Mesothelial cell of epicardium (in vitro differentiated cells): ENCODE measurements at regions not wholly inside any gene's neighbourhood (a gene's known extent, or its start where the extent isn't known, plus 50 kb on each side); places are given as distances from the start of the nearest gene placed in this dataset.

Experiments
- DNase-seq, 2 experiments: peaks; one replicate each; pipeline ENCODE4 v3.0.0; 2021; ENCODE audit warnings: low spot score in 2 of 2; ENCODE audit not compliant: unreplicated experiment in 2 of 2
- H3K27ac Mint-ChIP-seq: 2 replicates; pipeline ENCODE4 v1.8.0; 2021; ENCODE audit warnings: mixed read lengths
- H3K27me3 Mint-ChIP-seq: 2 replicates; pipeline ENCODE4 v1.8.0; 2021; ENCODE audit warnings: low read depth, mixed read lengths
- H3K36me3 Mint-ChIP-seq: 2 replicates; pipeline ENCODE4 v1.8.0; 2021; ENCODE audit warnings: mixed read lengths
- H3K4me1 Mint-ChIP-seq: 2 replicates; pipeline ENCODE4 v1.8.0; 2021; ENCODE audit warnings: mixed read lengths
- H3K4me3 Mint-ChIP-seq: 2 replicates; pipeline ENCODE4 v1.8.0; 2021; ENCODE audit warnings: mild to moderate bottlenecking, moderate library complexity, mixed read lengths
- H3K9me3 Mint-ChIP-seq: 2 replicates; pipeline ENCODE4 v1.8.0; 2021; ENCODE audit warnings: mixed read lengths
- TF ChIP-seq, protein P1 (sequence below): fragments of 200-600 bp; sonication (generic); IDR thresholded peaks from one replicate; pipeline ENCODE4 v1.5.0; 2021; ENCODE audit warnings: antibody characterized with exemption; ENCODE audit not compliant: unreplicated experiment

GRCh38 chr7:156419782-156420181 is 220.8 kb upstream of the RNF32 start:
- H3K4me3 Mint-ChIP-seq = no peak overlapping the region
- TF ChIP-seq, protein P1, sequence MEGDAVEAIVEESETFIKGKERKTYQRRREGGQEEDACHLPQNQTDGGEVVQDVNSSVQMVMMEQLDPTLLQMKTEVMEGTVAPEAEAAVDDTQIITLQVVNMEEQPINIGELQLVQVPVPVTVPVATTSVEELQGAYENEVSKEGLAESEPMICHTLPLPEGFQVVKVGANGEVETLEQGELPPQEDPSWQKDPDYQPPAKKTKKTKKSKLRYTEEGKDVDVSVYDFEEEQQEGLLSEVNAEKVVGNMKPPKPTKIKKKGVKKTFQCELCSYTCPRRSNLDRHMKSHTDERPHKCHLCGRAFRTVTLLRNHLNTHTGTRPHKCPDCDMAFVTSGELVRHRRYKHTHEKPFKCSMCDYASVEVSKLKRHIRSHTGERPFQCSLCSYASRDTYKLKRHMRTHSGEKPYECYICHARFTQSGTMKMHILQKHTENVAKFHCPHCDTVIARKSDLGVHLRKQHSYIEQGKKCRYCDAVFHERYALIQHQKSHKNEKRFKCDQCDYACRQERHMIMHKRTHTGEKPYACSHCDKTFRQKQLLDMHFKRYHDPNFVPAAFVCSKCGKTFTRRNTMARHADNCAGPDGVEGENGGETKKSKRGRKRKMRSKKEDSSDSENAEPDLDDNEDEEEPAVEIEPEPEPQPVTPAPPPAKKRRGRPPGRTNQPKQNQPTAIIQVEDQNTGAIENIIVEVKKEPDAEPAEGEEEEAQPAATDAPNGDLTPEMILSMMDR = no peak
- H3K4me1 Mint-ChIP-seq = no peaks in the 10 kb centered on the region
- H3K9me3 Mint-ChIP-seq = peaks cover 18% of the 10 kb centered on the region
- H3K27me3 Mint-ChIP-seq = peaks cover 7% of the 10 kb centered on the region
- H3K27ac Mint-ChIP-seq = no peak overlapping the region
- H3K36me3 Mint-ChIP-seq = no peaks in the 10 kb centered on the region
- no peak for DNase-seq

DNA sequence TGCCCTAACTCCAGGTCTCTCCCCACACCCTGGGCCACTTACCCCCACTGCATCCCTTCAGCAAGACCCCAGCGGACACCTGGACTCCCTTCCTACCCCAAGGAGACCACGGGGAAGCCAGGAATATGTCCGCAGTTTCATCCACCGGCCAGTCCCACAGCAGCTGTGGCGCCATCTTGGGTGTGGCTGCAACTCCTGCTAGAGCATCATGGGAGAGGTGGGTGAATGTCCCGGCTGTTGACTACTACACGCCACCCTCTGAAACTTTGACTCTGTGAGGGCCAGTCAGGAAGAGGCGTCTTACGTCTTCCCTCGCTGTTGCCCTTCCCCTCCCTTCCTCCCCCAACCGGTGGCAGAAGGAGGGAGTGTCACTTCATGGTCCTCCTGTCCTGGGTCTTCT is 238.3 kb upstream of the RNF32 start:
- peaks cover 13% of the 10 kb centered on the region for H3K9me3 Mint-ChIP-seq
- TF ChIP-seq, protein P1 = no peak

GRCh38 chr7:156401617-156402016 is 239.0 kb upstream of the RNF32 start:
- no peaks in the 10 kb centered on the region for H3K36me3 Mint-ChIP-seq
- no peak overlapping the region for H3K4me3 Mint-ChIP-seq
- H3K4me1 Mint-ChIP-seq = no peaks in the 10 kb centered on the region
- H3K9me3 Mint-ChIP-seq = peaks cover 13% of the 10 kb centered on the region
- H3K27me3 Mint-ChIP-seq = peaks cover 3% of the 10 kb centered on the region
- DNase-seq = no peak
- TF ChIP-seq, protein P1 = no peak
- H3K27ac Mint-ChIP-seq = no peak overlapping the region

More for the DNA sequence above, 238.3 kb upstream of the RNF32 start:
- DNase-seq = no peak
- no peak overlapping the region for H3K4me3 Mint-ChIP-seq
- H3K4me1 Mint-ChIP-seq = no peaks in the 10 kb centered on the region
- H3K27me3 Mint-ChIP-seq = no peaks in the 10 kb centered on the region
- no peak overlapping the region for H3K27ac Mint-ChIP-seq
- no peaks in the 10 kb centered on the region for H3K36me3 Mint-ChIP-seq

DNA sequence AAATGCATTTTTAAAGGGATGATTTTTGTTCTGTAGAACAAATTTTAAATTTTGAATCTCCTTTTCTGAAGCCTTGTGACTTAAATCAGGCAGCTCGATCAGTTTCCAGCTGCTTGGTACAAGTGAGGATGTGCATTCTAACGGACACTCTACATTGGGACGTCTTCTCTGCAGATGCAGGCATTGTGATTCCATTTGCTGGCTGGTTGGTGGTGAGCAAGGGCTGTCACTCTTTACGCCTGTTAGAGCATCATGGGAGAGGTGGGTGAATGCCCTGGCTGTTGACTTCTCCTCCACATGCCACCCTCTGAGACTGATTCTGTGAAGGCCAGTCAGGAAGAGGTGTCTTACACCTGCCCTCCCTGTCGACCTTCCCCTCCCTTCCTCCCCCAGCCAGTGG is 240.5 kb upstream of the RNF32 start:
- Mint-ChIP-seq H3K4me1 (no peaks in the 10 kb centered on the region), H3K36me3 (no peaks in the 10 kb centered on the region), H3K4me3 (no peak overlapping the region), H3K27ac (no peak overlapping the region), H3K9me3 (peaks cover 3% of the 10 kb centered on the region), H3K27me3 (peaks cover 3% of the 10 kb centered on the region)
- no peak for DNase-seq
- TF ChIP-seq, protein P1 = no peak

- TF ChIP-seq, protein P1 = no peak
- Mint-ChIP-seq H3K27ac (no peak overlapping the region), H3K4me3 (no peak overlapping the region)
These were observed 243.3 kb upstream of the RNF32 start for GRCh38 chr7:156397249-156397648.

GRCh38 chr7:156389116-156389692 is 251.4 kb upstream of the RNF32 start:
- peaks cover 10% of the 10 kb centered on the region for H3K9me3 Mint-ChIP-seq
- H3K27ac Mint-ChIP-seq = no peak overlapping the region
- no peak for DNase-seq
- H3K4me3 Mint-ChIP-seq = no peak overlapping the region
- no peaks in the 10 kb centered on the region for H3K27me3 Mint-ChIP-seq
- H3K4me1 Mint-ChIP-seq = no peaks in the 10 kb centered on the region
- no peaks in the 10 kb centered on the region for H3K36me3 Mint-ChIP-seq
- TF ChIP-seq, protein P1 = no peak

More at GRCh38 chr7:156397249-156397648, 243.3 kb upstream of the RNF32 start:
- Mint-ChIP-seq H3K27me3 (peaks cover 3% of the 10 kb centered on the region), H3K4me1 (no peaks in the 10 kb centered on the region), H3K36me3 (no peaks in the 10 kb centered on the region), H3K9me3 (peaks cover under 1% of the 10 kb centered on the region)
- no peak for DNase-seq
